GM18909 (cell line): ENCODE measurements at regions not wholly inside any gene's neighbourhood (a gene's known extent, or its start where the extent isn't known, plus 50 kb on each side); places are given as distances from the start of the nearest gene placed in this dataset.

ENCODE experiments used
- ATAC-seq: cut with Tn5 transposase; IDR thresholded peaks from one replicate; pipeline ENCODE4 v1.9.1; 2021; ENCODE audit warnings: mild to moderate bottlenecking; ENCODE audit not compliant: unreplicated experiment, poor library complexity

- no peak for ATAC-seq
These were observed 252.8 kb downstream of the PIK3R1 start for GRCh38 chr5:68468322-68468721.

- no peak for ATAC-seq
These were observed 260.0 kb downstream of the PIK3R1 start for GRCh38 chr5:68475476-68475983.

GRCh38 chr5:68476854-68477253 is 261.3 kb downstream of the PIK3R1 start:
- no peak for ATAC-seq

GRCh38 chr5:68478301-68479095 is 262.9 kb downstream of the PIK3R1 start:
- no peak for ATAC-seq

- no peak for ATAC-seq
These were observed 264.0 kb downstream of the PIK3R1 start for GRCh38 chr5:68479524-68479923.

GRCh38 chr5:68480335-68480940 is 264.9 kb downstream of the PIK3R1 start:
- ATAC-seq, result no peak

GRCh38 chr5:68482199-68482598 is 266.6 kb downstream of the PIK3R1 start:
- no peak for ATAC-seq

- ATAC-seq, result no peak
These were observed 268.9 kb downstream of the PIK3R1 start for GRCh38 chr5:68484307-68485068.

GRCh38 chr5:68489556-68489955 is 274.0 kb downstream of the PIK3R1 start:
- ATAC-seq, result no peak

- ATAC-seq, result no peak
These were observed 274.9 kb downstream of the PIK3R1 start for GRCh38 chr5:68490406-68490805.

- no peak for ATAC-seq
These were observed 279.2 kb downstream of the PIK3R1 start for GRCh38 chr5:68494771-68495170.

- ATAC-seq, result no peak
These were observed 284.4 kb downstream of the PIK3R1 start for GRCh38 chr5:68499987-68500386.

- no peak for ATAC-seq
These were observed 285.3 kb downstream of the PIK3R1 start for GRCh38 chr5:68500813-68501212.

- no peak for ATAC-seq
These were observed 287.0 kb downstream of the PIK3R1 start for GRCh38 chr5:68502531-68502930.

- ATAC-seq, result no peak
These were observed 288.8 kb downstream of the PIK3R1 start for GRCh38 chr5:68504306-68504705.

GRCh38 chr5:68505917-68506860 is 290.6 kb downstream of the PIK3R1 start:
- ATAC-seq, result no peak

GRCh38 chr5:68515514-68515913 is 300.0 kb downstream of the PIK3R1 start:
- no peak for ATAC-seq

GRCh38 chr5:68518286-68518685 is 302.7 kb downstream of the PIK3R1 start:
- ATAC-seq, result no peak

- ATAC-seq, result no peak
These were observed 303.6 kb downstream of the PIK3R1 start for GRCh38 chr5:68519143-68519542.

GRCh38 chr5:68521776-68522175 is 306.2 kb downstream of the PIK3R1 start:
- ATAC-seq, result no peak
